HEK293T (cell line): ENCODE measurements at regions not wholly inside any gene's neighbourhood (a gene's known extent, or its start where the extent isn't known, plus 50 kb on each side); places are given as distances from the start of the nearest gene placed in this dataset.
"Not testable (repeated sequence)": the region's sequence is repeated elsewhere in the genome, so short reads cannot be mapped to it uniquely, and the experiment has no call there.

Experiments
- CTCF ChIA-PET: fragments of 350-600 bp; formaldehyde crosslinking; extraction: SDS; loops from one replicate; lab custom pipeline; 2021; ENCODE audit warnings: antibody characterized with exemption, inconsistent platforms; lab: Yijun Ruan, JAX
- POLR2A ChIA-PET: fragments of 350-600 bp; formaldehyde crosslinking; extraction: SDS; loops from one replicate; lab custom pipeline; 2020; ENCODE audit warnings: antibody characterized with exemption, inconsistent platforms; lab: Yijun Ruan, JAX
- DNase-seq: peaks from one replicate; pipeline ENCODE4 v3.0.0; 2012; ENCODE audit warnings: mixed read lengths; ENCODE audit errors: extremely low spot score
- ARNT ChIP-seq: fragments of 450-650 bp; IDR thresholded peaks from 2 replicates; pipeline ENCODE4 v1.6.1; 2017; ENCODE audit warnings: mild to moderate bottlenecking
- BHLHE40 ChIP-seq: fragments of 450-650 bp; IDR thresholded peaks from 2 replicates; pipeline ENCODE4 v1.6.1; 2016; ENCODE audit warnings: mild to moderate bottlenecking, moderate library complexity, borderline replicate concordance
- CTBP1 ChIP-seq: fragments of 450-650 bp; IDR thresholded peaks from 2 replicates; pipeline ENCODE4 v1.6.1; 2016; ENCODE audit warnings: borderline replicate concordance
- ELF4 ChIP-seq: fragments of 450-650 bp; IDR thresholded peaks from 2 replicates; pipeline ENCODE4 v1.6.1; 2017; ENCODE audit warnings: antibody characterized with exemption
- FOXA1 ChIP-seq: fragments of 450-650 bp; IDR thresholded peaks from 2 replicates; pipeline ENCODE4 v1.6.1; 2016; ENCODE audit warnings: mild to moderate bottlenecking
- FOXK2 ChIP-seq: fragments of 450-650 bp; IDR thresholded peaks from 2 replicates; pipeline ENCODE4 v1.6.1; 2016; ENCODE audit warnings: mild to moderate bottlenecking
- FOXM1 ChIP-seq: fragments of 450-650 bp; IDR thresholded peaks from 2 replicates; pipeline ENCODE4 v1.6.1; 2017; ENCODE audit warnings: mild to moderate bottlenecking, borderline replicate concordance
- HDGF ChIP-seq: fragments of 450-650 bp; IDR thresholded peaks from 2 replicates; pipeline ENCODE4 v1.6.1; 2017; ENCODE audit warnings: antibody characterized with exemption, borderline replicate concordance
- L3MBTL2 ChIP-seq: fragments of 450-650 bp; conservative IDR thresholded peaks from 2 replicates; pipeline ENCODE4 v1.6.1; 2016; ENCODE audit warnings: mild to moderate bottlenecking
- LEF1 ChIP-seq: fragments of 450-650 bp; IDR thresholded peaks from 2 replicates; pipeline ENCODE4 v1.6.1; 2017; ENCODE audit warnings: mild to moderate bottlenecking, borderline replicate concordance
- NFRKB ChIP-seq: fragments of 450-650 bp; IDR thresholded peaks from 2 replicates; pipeline ENCODE4 v1.6.1; 2016; ENCODE audit warnings: mild to moderate bottlenecking, moderate library complexity
- PKNOX1 ChIP-seq: fragments of 450-650 bp; IDR thresholded peaks from 2 replicates; pipeline ENCODE4 v1.6.1; 2016
- SP1 ChIP-seq: fragments of 450-650 bp; IDR thresholded peaks from 2 replicates; pipeline ENCODE4 v1.6.1; 2017
- SUZ12 ChIP-seq: fragments of 450-650 bp; IDR thresholded peaks from 2 replicates; pipeline ENCODE4 v1.6.1; 2016; ENCODE audit warnings: mild to moderate bottlenecking
- TARDBP ChIP-seq: fragments of 450-650 bp; IDR thresholded peaks from 2 replicates; pipeline ENCODE4 v1.6.1; 2016
- ZNF384 ChIP-seq: fragments of 450-650 bp; IDR thresholded peaks from 2 replicates; pipeline ENCODE4 v1.6.1; 2016

GRCh38 chrX:84760560-84760959, 243.1 kb upstream of the APOOL start:
- DNase-seq, result no peak
- no peak for TF ChIP-seq FOXM1
- TF ChIP-seq FOXA1, result no peak
- no peak for TF ChIP-seq SP1
- TF ChIP-seq FOXK2, result no peak
- ChIA-PET CTCF (interaction anchor here (1.3 kb wide), 1 partner anchor 31 kb away, joined by 3 read pairs; no protein-coding TSS in a partner anchor), POLR2A (no interaction called here)

- TF ChIP-seq L3MBTL2, result no peak
- no peak for TF ChIP-seq FOXA1
- no peak for TF ChIP-seq CTBP1
- no peak for TF ChIP-seq ARNT
- no peak for TF ChIP-seq SUZ12
- no peak for TF ChIP-seq BHLHE40
- no peak for TF ChIP-seq FOXK2
- no peak for TF ChIP-seq TARDBP
- TF ChIP-seq PKNOX1, result no peak
- TF ChIP-seq FOXM1, result no peak
- no peak for TF ChIP-seq ELF4
- TF ChIP-seq NFRKB, result no peak
- TF ChIP-seq SP1, result no peak
- CTCF ChIA-PET, result no interaction called here
- POLR2A ChIA-PET, result no interaction called here
- no peak for DNase-seq
Measured at GRCh38 chrX:84796321-84796720, 207.4 kb upstream of the APOOL start.

GRCh38 chrX:84830836-84831235, 172.8 kb upstream of the APOOL start:
- DNase-seq, result no peak
- TF ChIP-seq SUZ12, result no peak
- POLR2A ChIA-PET, result no interaction called here
- CTCF ChIA-PET, result no interaction called here

- POLR2A ChIA-PET, DNase-seq, CTCF ChIA-PET: not testable (repeated sequence)
Measured at GRCh38 chrX:84846541-84846940, 157.1 kb upstream of the APOOL start.

GRCh38 chrX:84851183-84851582, 152.5 kb upstream of the APOOL start:
- DNase-seq, POLR2A ChIA-PET, CTCF ChIA-PET: not testable (repeated sequence)

GRCh38 chrX:84856791-84857190, 146.9 kb upstream of the APOOL start:
- DNase-seq, CTCF ChIA-PET, POLR2A ChIA-PET: not testable (repeated sequence)

GRCh38 chrX:84858771-84859170, 144.9 kb upstream of the APOOL start:
- DNase-seq, POLR2A ChIA-PET, CTCF ChIA-PET: not testable (repeated sequence)

GRCh38 chrX:84865113-84865512, 138.6 kb upstream of the APOOL start:
- no peak for DNase-seq
- ChIA-PET CTCF (no interaction called here), POLR2A (no interaction called here)
- TF ChIP-seq FOXA1 (no peak), SUZ12 (no peak), HDGF (no peak), PKNOX1 (no peak), TARDBP (no peak), LEF1 (no peak), ELF4 (no peak), L3MBTL2 (no peak), BHLHE40 (no peak), NFRKB (no peak), ARNT (no peak), SP1 (no peak), ZNF384 (no peak), FOXM1 (no peak), FOXK2 (no peak), CTBP1 (no peak)

GRCh38 chrX:84870281-84870680, 133.4 kb upstream of the APOOL start:
- DNase-seq, CTCF ChIA-PET, POLR2A ChIA-PET: not testable (repeated sequence)

GRCh38 chrX:84872160-84872771, 131.4 kb upstream of the APOOL start:
- CTCF ChIA-PET, DNase-seq, POLR2A ChIA-PET: not testable (repeated sequence)
